NCI-H748 (cell line): ENCODE measurements at regions not wholly inside any gene's neighbourhood (a gene's known extent, or its start where the extent isn't known, plus 50 kb on each side); places are given as distances from the start of the nearest gene placed in this dataset.
A peak's percentile ranks its signal among the peaks of the same experiment; 100 is the strongest.

Source experiments
- DNase-seq: peaks from one replicate; lab custom pipeline; 2025; ENCODE audit not compliant: unreplicated experiment; lab: John Stamatoyannopoulos, UW

DNA sequence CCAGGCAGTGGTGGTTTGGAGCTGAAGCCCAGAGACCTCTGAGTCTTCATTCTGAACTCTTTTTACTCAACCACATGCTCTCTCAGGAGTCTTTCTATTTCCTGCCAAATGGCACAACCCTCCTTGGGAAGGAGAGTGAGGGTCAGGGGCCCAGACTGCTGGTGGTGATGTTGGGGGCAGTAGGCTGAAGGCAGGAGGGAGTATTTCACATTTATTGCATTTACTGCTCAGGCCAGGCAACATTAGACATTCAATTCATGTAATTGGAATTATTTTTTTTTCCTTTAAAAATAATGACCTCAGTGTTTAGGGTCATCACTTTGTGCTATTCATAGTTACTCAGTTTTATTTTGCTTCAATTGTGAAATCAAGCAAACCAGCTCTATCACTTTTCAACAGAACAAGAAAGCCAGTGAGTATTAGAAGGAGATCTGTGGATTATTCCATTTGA lies 311.3 kb upstream of the NT5C1B start:
- DNase-seq: no peak

DNA sequence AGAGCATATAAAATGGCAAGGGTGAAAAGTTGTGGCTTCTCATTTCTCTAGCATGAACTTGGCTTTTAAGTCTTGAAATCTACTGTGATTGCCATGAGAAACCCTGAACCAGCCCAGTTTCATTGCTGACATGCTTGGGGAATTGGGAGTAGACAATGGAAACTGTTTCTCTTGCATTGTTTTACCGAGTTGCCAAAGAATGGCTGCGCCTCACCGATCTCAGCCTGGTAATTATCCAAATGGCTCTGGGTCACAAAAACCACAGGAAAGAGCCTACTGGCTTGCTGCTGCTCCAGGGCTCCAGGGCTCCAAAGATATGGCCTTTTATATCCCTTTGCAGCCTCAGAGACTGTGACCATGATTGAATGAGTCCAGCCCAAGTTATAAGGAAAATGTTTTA lies 310.4 kb upstream of the NT5C1B start:
- DNase-seq: no peak

GRCh38 chr2:18898271-18898670 lies 308.9 kb upstream of the NT5C1B start:
- no peak for DNase-seq

- no peak for DNase-seq
Observed at GRCh38 chr2:18896125-18896764, 306.9 kb upstream of the NT5C1B start.

DNA sequence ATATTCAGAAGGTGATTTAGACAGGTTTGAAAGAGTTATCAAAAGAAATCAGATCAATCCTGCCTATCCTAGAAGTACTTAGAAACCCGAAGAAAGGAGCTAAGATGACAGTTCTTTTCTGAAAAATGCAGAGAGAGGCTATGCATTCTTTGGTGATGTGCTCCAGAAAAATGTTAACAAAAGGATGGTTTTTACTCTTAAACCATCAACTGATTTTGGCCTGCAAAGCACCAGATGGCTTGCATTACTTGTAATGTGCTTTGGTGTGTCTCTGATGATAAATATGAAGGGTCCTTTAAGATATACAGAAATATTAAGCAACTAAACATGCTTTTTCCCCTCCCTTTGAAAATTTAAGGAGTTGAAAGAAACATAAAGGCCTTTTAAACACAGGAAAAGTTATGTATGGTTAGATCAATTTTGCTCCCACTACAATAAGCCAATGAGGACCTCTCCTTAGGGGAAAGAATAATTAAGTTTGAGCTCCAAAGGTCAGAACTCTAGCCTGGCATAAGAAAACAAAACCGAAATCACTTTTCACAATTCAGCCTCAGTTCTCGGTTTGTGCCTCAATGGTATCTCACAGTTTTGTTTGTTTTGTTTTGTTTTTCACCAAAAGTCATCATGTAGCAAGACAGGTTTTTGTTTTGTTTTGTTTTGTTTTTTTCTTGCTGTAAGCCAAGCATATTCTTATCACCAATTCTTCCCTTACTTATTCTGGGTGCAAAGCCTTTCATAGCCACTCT lies 302.4 kb upstream of the NT5C1B start:
- DNase-seq: no peak

GRCh38 chr2:18889565-18890332 lies 300.4 kb upstream of the NT5C1B start:
- DNase-seq: no peak

DNA sequence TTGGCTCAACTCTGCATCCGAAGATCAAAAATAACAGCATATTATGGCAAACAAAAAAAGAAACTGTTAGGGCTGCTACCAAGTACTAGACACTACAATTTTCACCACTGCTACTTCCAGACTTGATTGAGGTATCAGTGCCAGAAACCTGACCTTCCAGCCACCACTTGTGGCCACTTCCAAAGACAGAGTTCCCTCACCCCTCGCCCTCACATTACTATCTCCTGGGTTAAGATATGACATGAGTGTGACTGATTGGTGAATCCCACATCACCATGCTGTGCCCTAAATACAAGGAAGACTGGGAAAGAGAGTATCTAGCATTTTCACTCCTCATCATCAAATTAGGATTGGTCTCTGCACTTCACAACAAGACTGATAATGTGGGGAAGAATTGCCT lies 296.1 kb upstream of the NT5C1B start:
- no peak for DNase-seq

DNA sequence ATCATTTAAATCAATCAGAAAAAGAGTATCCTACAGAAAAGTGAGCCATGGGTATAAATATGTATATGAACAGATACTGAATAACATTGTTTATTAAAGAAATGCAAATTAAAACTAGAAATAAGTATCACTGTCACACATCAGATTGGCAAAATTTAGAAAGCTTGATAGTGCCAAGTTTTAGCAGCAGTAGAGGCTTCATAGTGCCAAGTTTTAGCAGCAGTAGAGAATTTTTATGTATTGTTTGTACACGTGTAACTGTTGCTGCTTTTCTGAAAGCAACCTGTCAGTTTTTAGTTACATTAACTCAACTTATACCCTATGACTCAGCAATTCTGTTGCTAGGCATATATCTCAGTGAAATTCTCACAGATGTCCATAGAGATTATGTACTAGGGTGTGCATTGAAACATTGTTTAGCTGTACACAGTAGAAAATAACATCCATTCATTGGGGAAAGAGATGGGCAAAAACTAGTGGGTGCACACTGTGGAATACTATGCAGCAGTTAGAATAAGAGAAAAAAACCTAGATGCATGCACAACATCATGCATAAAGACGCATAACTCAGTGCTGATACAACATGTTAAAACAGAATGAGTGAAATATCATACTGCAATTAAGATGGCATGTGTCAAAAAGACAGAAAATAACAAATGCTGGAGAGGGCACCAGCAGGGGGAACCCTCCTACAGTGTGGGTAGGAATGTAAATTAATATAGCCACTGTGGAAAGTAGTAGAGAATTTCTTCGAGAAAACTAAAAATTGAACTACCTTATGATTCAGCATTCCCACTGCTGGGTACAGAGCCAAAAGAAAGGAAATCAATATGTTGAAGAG lies 294.5 kb upstream of the NT5C1B start:
- peak; percentile 19 for DNase-seq

GRCh38 chr2:18871430-18871829 lies 282.1 kb upstream of the NT5C1B start:
- DNase-seq: no peak

DNA sequence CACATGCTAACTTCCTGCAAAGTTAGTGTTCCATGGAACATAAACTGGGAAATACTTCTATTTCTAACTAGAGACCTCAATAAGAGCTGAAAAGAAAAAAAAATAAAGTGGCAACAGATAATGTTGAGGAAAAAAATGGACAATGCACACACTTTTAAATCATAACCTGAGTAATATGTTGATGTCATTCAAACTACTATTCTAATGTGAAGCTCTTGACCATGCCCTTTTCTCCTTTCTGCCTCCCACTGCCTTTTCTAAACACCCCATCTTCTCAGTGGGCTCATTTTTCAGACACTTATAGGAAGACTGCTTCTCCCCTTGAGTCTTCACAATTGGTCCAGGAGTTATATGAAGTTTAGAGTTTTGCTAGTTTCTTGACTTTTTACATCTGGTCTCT lies 280.9 kb upstream of the NT5C1B start:
- no peak for DNase-seq

GRCh38 chr2:18861951-18862350 lies 272.6 kb upstream of the NT5C1B start:
- DNase-seq: no peak

- no peak for DNase-seq
Observed at GRCh38 chr2:18860179-18860578, 270.8 kb upstream of the NT5C1B start.

GRCh38 chr2:18856765-18857164 lies 267.4 kb upstream of the NT5C1B start:
- DNase-seq: no peak

- DNase-seq: no peak
Observed at GRCh38 chr2:18855027-18855426, 265.7 kb upstream of the NT5C1B start.

- no peak for DNase-seq
Observed at GRCh38 chr2:18849841-18850578, 260.6 kb upstream of the NT5C1B start.

DNA sequence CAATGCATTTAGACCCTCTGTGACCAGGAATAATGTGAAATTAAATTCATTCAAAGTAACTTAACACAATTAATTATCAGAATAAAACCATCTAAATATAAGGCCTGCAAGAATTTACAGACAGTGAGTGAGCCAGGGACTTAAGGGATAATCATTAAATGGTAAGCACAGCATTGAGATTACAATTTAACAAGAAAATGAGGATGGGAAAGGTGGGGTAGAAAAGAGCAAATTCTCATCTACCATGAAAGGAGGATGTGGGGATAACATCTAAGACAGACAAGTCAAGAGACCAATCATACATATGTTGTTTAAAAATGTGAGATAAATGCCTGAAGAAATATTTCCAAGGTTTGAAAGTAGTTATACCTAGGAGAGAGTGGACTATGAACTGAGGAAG lies 259.3 kb upstream of the NT5C1B start:
- DNase-seq: no peak

GRCh38 chr2:18845854-18846445 lies 256.6 kb upstream of the NT5C1B start:
- DNase-seq: no peak

DNA sequence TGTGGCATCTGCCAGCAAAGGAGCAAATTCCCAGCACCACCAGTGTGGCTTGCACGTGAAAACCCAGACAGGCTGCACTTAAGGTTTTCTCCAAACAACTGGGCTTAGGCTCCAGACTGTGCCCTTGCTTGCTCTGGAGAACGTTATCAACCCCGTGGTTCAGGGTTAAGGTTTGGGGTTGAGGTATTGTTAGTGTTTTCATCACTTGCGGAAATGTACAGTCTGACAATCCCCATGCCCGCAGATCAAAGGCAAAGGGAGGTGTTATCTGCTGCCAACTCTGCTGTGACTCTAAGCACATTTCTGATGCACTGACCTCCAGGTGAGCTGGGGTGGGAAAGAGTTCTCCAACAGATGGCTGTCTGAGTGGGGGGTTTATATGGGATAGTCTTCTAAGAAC lies 253.5 kb upstream of the NT5C1B start:
- no peak for DNase-seq

- no peak for DNase-seq
Observed at GRCh38 chr2:18841248-18842150, 252.1 kb upstream of the NT5C1B start.
